ENCODE measurements at regions not wholly inside any gene's neighbourhood (a gene's known extent, or its start where the extent isn't known, plus 50 kb on each side); places are given as distances from the start of the nearest gene placed in this dataset.
"Not testable (repeated sequence)": the region's sequence is repeated elsewhere in the genome, so short reads cannot be mapped to it uniquely, and the experiment has no call there.

- no peak overlapping the region for H3K4me3 ChIP-seq (ENCODE audit: low read length)
- TF ChIP-seq ZNF274 (IDR thresholded peaks at IDR 0.05; ENCODE audit: low read depth, low read length): no peak
Measured at GRCh38 chr10:9103301-9103700, 1048.8 kb downstream of the GATA3 start.

GRCh38 chr10:9111976-9112375, 1057.5 kb downstream of the GATA3 start:
- no peak overlapping the region for H3K4me3 ChIP-seq (ENCODE audit: low read length)
- TF ChIP-seq ZNF274 (IDR thresholded peaks at IDR 0.05; ENCODE audit: low read depth, low read length): no peak

GRCh38 chr10:9126728-9127127, 1072.2 kb downstream of the GATA3 start:
- no peak overlapping the region for H3K4me3 ChIP-seq (ENCODE audit: low read length)
- no peak for TF ChIP-seq ZNF274 (IDR thresholded peaks at IDR 0.05; ENCODE audit: low read depth, low read length)

- H3K4me3 ChIP-seq (ENCODE audit: low read length): no peak overlapping the region
- no peak for TF ChIP-seq ZNF274 (IDR thresholded peaks at IDR 0.05; ENCODE audit: low read depth, low read length)
Measured at GRCh38 chr10:9137368-9137767, 1082.9 kb downstream of the GATA3 start.

- not testable (repeated sequence) for H3K4me3 ChIP-seq (ENCODE audit: low read length)
Measured at GRCh38 chr10:9138829-9139228, 1084.3 kb downstream of the GATA3 start.

GRCh38 chr10:9140373-9140772, 1085.9 kb downstream of the GATA3 start:
- TF ChIP-seq ZNF274 (IDR thresholded peaks at IDR 0.05; ENCODE audit: low read depth, low read length): no peak
- no peak overlapping the region for H3K4me3 ChIP-seq (ENCODE audit: low read length)

GRCh38 chr10:9147475-9147874, 1093.0 kb downstream of the GATA3 start:
- no peak for TF ChIP-seq ZNF274 (IDR thresholded peaks at IDR 0.05; ENCODE audit: low read depth, low read length)
- no peak overlapping the region for H3K4me3 ChIP-seq (ENCODE audit: low read length)

GRCh38 chr10:9149134-9149533, 1094.6 kb downstream of the GATA3 start:
- H3K4me3 ChIP-seq (ENCODE audit: low read length): no peak overlapping the region
- TF ChIP-seq ZNF274 (IDR thresholded peaks at IDR 0.05; ENCODE audit: low read depth, low read length): no peak

GRCh38 chr10:9153057-9153456, 1098.6 kb downstream of the GATA3 start:
- H3K4me3 ChIP-seq (ENCODE audit: low read length): not testable (repeated sequence)

GRCh38 chr10:9157656-9158055, 1103.2 kb downstream of the GATA3 start:
- TF ChIP-seq ZNF274 (IDR thresholded peaks at IDR 0.05; ENCODE audit: low read depth, low read length): no peak
- H3K4me3 ChIP-seq (ENCODE audit: low read length): no peak overlapping the region

GRCh38 chr10:9158675-9159074, 1104.2 kb downstream of the GATA3 start:
- no peak overlapping the region for H3K4me3 ChIP-seq (ENCODE audit: low read length)
- TF ChIP-seq ZNF274 (IDR thresholded peaks at IDR 0.05; ENCODE audit: low read depth, low read length): no peak

GRCh38 chr10:9160275-9160674, 1105.8 kb downstream of the GATA3 start:
- TF ChIP-seq ZNF274 (IDR thresholded peaks at IDR 0.05; ENCODE audit: low read depth, low read length): no peak
- H3K4me3 ChIP-seq (ENCODE audit: low read length): no peak overlapping the region

GRCh38 chr10:9163699-9164098, 1109.2 kb downstream of the GATA3 start:
- H3K4me3 ChIP-seq (ENCODE audit: low read length): no peak overlapping the region
- TF ChIP-seq ZNF274 (IDR thresholded peaks at IDR 0.05; ENCODE audit: low read depth, low read length): no peak

- H3K4me3 ChIP-seq (ENCODE audit: low read length): no peak overlapping the region
- TF ChIP-seq ZNF274 (IDR thresholded peaks at IDR 0.05; ENCODE audit: low read depth, low read length): no peak
Measured at GRCh38 chr10:9166770-9167169, 1112.3 kb downstream of the GATA3 start.

- no peak for TF ChIP-seq ZNF274 (IDR thresholded peaks at IDR 0.05; ENCODE audit: low read depth, low read length)
Measured at GRCh38 chr10:9172276-9172675, 1117.8 kb downstream of the GATA3 start.

GRCh38 chr10:9175200-9175599, 1120.7 kb downstream of the GATA3 start:
- no peak overlapping the region for H3K4me3 ChIP-seq (ENCODE audit: low read length)
- TF ChIP-seq ZNF274 (IDR thresholded peaks at IDR 0.05; ENCODE audit: low read depth, low read length): no peak

More at GRCh38 chr10:9172276-9172675, 1117.8 kb downstream of the GATA3 start:
- H3K4me3 ChIP-seq (ENCODE audit: low read length): no peak overlapping the region

GRCh38 chr10:9183197-9183880, 1128.9 kb downstream of the GATA3 start:
- H3K4me3 ChIP-seq (ENCODE audit: low read length): not testable (repeated sequence)

Data from GM08714 (cell line).